HEK293 (cell line): ENCODE measurements at regions not wholly inside any gene's neighbourhood (a gene's known extent, or its start where the extent isn't known, plus 50 kb on each side); places are given as distances from the start of the nearest gene placed in this dataset.

Source experiments
- CTCF ChIA-PET: fragments of 350-600 bp; formaldehyde crosslinking; extraction: SDS; loops from one replicate; lab custom pipeline; 2021; ENCODE audit warnings: antibody characterized with exemption; lab: Yijun Ruan, JAX
- POLR2A ChIA-PET: fragments of 300-600 bp; formaldehyde crosslinking; extraction: SDS; loops from one replicate; lab custom pipeline; 2020; ENCODE audit warnings: antibody characterized with exemption, inconsistent platforms; lab: Yijun Ruan, JAX
- H3K27ac ChIP-seq: fragments of 200-500 bp; sonication (Bioruptor generic); 2 replicates; pipeline ENCODE4 v1.5.1; 2014; ENCODE audit warnings: low read depth, low read length, control low read depth, inconsistent platforms; ENCODE audit errors: extremely low read depth
- H3K36me3 ChIP-seq, 2 experiments: fragments of 200-500 bp in 1 of 2; sonication (Bioruptor generic) in 1 of 2; 1 replicate in 1 of 2; 2 replicates in 1 of 2; pipeline ENCODE4 v1.5.1; 2014 to 2017; ENCODE audit warnings: inconsistent platforms in 2 of 2, low read length in 2 of 2; ENCODE audit not compliant: control insufficient read depth in 2 of 2, insufficient read depth in 1 of 2
- H3K4me1 ChIP-seq: fragments of 200-500 bp; sonication (Bioruptor generic); 2 replicates; pipeline ENCODE4 v1.5.1; 2014; ENCODE audit warnings: mild to moderate bottlenecking, low read length, inconsistent platforms; ENCODE audit not compliant: control insufficient read depth, insufficient read depth
- H3K4me3 ChIP-seq: 2 replicates; pipeline ENCODE4 v1.5.1; 2011; ENCODE audit warnings: low read depth, mild to moderate bottlenecking, control low read depth, low read length, moderate library complexity
- H3K9me3 ChIP-seq: fragments of 200-500 bp; sonication (Bioruptor generic); 2 replicates; pipeline ENCODE4 v1.5.1; 2014; ENCODE audit warnings: low read depth, low read length, inconsistent platforms; ENCODE audit not compliant: control insufficient read depth, insufficient read depth
- CTCF ChIP-seq: fragments of 450-650 bp; formaldehyde crosslinking; IDR thresholded peaks from 2 replicates; pipeline ENCODE4 v1.5.1; 2016; ENCODE audit warnings: missing biosample characterization, missing genetic modification characterization
- GLIS2 ChIP-seq: fragments of 450-650 bp; formaldehyde crosslinking; IDR thresholded peaks from 2 replicates; pipeline ENCODE4 v1.5.1; 2016; ENCODE audit warnings: missing biosample characterization, missing genetic modification characterization
- INSM2 ChIP-seq: fragments of 450-650 bp; formaldehyde crosslinking; IDR thresholded peaks from 2 replicates; pipeline ENCODE4 v1.5.1; 2016; ENCODE audit warnings: missing biosample characterization, missing genetic modification characterization
- KLF1 ChIP-seq: fragments of 450-650 bp; formaldehyde crosslinking; IDR thresholded peaks from 2 replicates; pipeline ENCODE4 v1.5.1; 2016; ENCODE audit warnings: missing biosample characterization, missing genetic modification characterization
- PRDM6 ChIP-seq: fragments of 450-650 bp; formaldehyde crosslinking; IDR thresholded peaks from 2 replicates; pipeline ENCODE4 v1.5.1; 2017; ENCODE audit warnings: missing biosample characterization, missing genetic modification characterization
- REPIN1 ChIP-seq: fragments of 450-650 bp; formaldehyde crosslinking; IDR thresholded peaks from 2 replicates; pipeline ENCODE4 v1.5.1; 2017; ENCODE audit warnings: missing biosample characterization, missing genetic modification characterization, low read depth
- SP7 ChIP-seq: fragments of 450-650 bp; formaldehyde crosslinking; IDR thresholded peaks from 2 replicates; pipeline ENCODE4 v1.5.1; 2016; ENCODE audit warnings: missing biosample characterization, missing genetic modification characterization
- ZBTB6 ChIP-seq: fragments of 450-650 bp; formaldehyde crosslinking; IDR thresholded peaks from 2 replicates; pipeline ENCODE4 v1.5.1; 2017; ENCODE audit warnings: missing biosample characterization, missing genetic modification characterization
- ZBTB7A ChIP-seq: fragments of 450-650 bp; formaldehyde crosslinking; IDR thresholded peaks from 2 replicates; pipeline ENCODE4 v1.5.1; 2016; ENCODE audit warnings: low read depth, missing biosample characterization, missing genetic modification characterization
- ZNF112 ChIP-seq: fragments of 450-650 bp; formaldehyde crosslinking; IDR thresholded peaks from 2 replicates; pipeline ENCODE4 v1.5.0; 2017; ENCODE audit warnings: missing biosample characterization, missing genetic modification characterization
- ZNF16 ChIP-seq: fragments of 450-650 bp; formaldehyde crosslinking; IDR thresholded peaks from 2 replicates; pipeline ENCODE4 v1.5.1; 2016; ENCODE audit warnings: low read depth, missing biosample characterization, missing genetic modification characterization
- ZNF211 ChIP-seq: fragments of 450-650 bp; formaldehyde crosslinking; IDR thresholded peaks from 2 replicates; pipeline ENCODE4 v1.5.1; 2016; ENCODE audit warnings: low read depth, missing biosample characterization, missing genetic modification characterization
- ZNF324 ChIP-seq: fragments of 450-650 bp; formaldehyde crosslinking; IDR thresholded peaks from 2 replicates; pipeline ENCODE4 v1.5.1; 2016; ENCODE audit warnings: missing biosample characterization, missing genetic modification characterization
- ZNF341 ChIP-seq: fragments of 450-650 bp; formaldehyde crosslinking; IDR thresholded peaks from 2 replicates; pipeline ENCODE4; 2016; ENCODE audit warnings: low read depth, missing biosample characterization, missing genetic modification characterization
- ZNF561 ChIP-seq: fragments of 450-650 bp; IDR thresholded peaks from 2 replicates; pipeline ENCODE4 v1.5.1; 2018; ENCODE audit warnings: missing biosample characterization, missing genetic modification characterization, borderline replicate concordance
- ZNF623 ChIP-seq: fragments of 450-650 bp; formaldehyde crosslinking; IDR thresholded peaks from 2 replicates; pipeline ENCODE4 v1.5.1; 2016; ENCODE audit warnings: missing biosample characterization, missing genetic modification characterization
- ZNF76 ChIP-seq: fragments of 450-650 bp; formaldehyde crosslinking; IDR thresholded peaks from 2 replicates; pipeline ENCODE4; 2016; ENCODE audit warnings: low read depth, missing biosample characterization, missing genetic modification characterization, borderline replicate concordance
- ZNF785 ChIP-seq: fragments of 450-650 bp; formaldehyde crosslinking; IDR thresholded peaks from 2 replicates; pipeline ENCODE4 v1.5.1; 2016; ENCODE audit warnings: missing biosample characterization, missing genetic modification characterization
- ZSCAN18 ChIP-seq: fragments of 450-650 bp; formaldehyde crosslinking; IDR thresholded peaks from 2 replicates; pipeline ENCODE4 v1.5.1; 2016; ENCODE audit warnings: missing biosample characterization, missing genetic modification characterization
- ZSCAN30 ChIP-seq: fragments of 450-650 bp; IDR thresholded peaks from 2 replicates; pipeline ENCODE4 v1.5.1; 2018; ENCODE audit warnings: missing biosample characterization, mild to moderate bottlenecking, missing genetic modification characterization, moderate library complexity

GRCh38 chr7:46126675-46127300 lies 205.7 kb upstream of the IGFBP3 start:
- H3K4me1 ChIP-seq: no peaks in the 10 kb centered on the region
- H3K36me3 ChIP-seq: no peaks in the 10 kb centered on the region
- H3K9me3 ChIP-seq: no peaks in the 10 kb centered on the region
- CTCF ChIA-PET: interaction anchor here (0.8 kb wide), 1 partner anchor 243 kb away, joined by 3 read pairs; no protein-coding TSS in a partner anchor
- no peak overlapping the region for H3K4me3 ChIP-seq
- no peak overlapping the region for H3K27ac ChIP-seq
- no peak for TF ChIP-seq ZNF112 (tag by site-specific recombination)
- TF ChIP-seq ZNF341 (tag by site-specific recombination): no peak
- TF ChIP-seq ZNF211 (tag by site-specific recombination): no peak
- TF ChIP-seq GLIS2 (tag by site-specific recombination): no peak
- POLR2A ChIA-PET: no interaction called here

- POLR2A ChIA-PET: no interaction called here
Measured at GRCh38 chr7:46123756-46124343, 202.8 kb upstream of the IGFBP3 start.

GRCh38 chr7:46115410-46115809 lies 194.3 kb upstream of the IGFBP3 start:
- H3K4me1 ChIP-seq: no peaks in the 10 kb centered on the region
- no peaks in the 10 kb centered on the region for H3K9me3 ChIP-seq
- no peaks in the 10 kb centered on the region for H3K36me3 ChIP-seq
- no peak overlapping the region for H3K4me3 ChIP-seq
- CTCF ChIA-PET: interaction anchor here (0.7 kb wide), 2 partner anchors 192 to 956 kb away, joined by 3 read pairs; no protein-coding TSS in a partner anchor
- H3K27ac ChIP-seq: no peak overlapping the region
- POLR2A ChIA-PET: no interaction called here
- TF ChIP-seq ZBTB6 (tag by site-specific recombination) (no peak), ZNF16 (no peak), KLF1 (tag by site-specific recombination) (no peak), ZSCAN18 (tag by site-specific recombination) (no peak), REPIN1 (tag by site-specific recombination) (no peak), PRDM6 (tag by site-specific recombination) (no peak), ZNF324 (tag by site-specific recombination) (no peak), SP7 (tag by site-specific recombination) (no peak)

More at GRCh38 chr7:46123756-46124343, 202.8 kb upstream of the IGFBP3 start:
- Histone ChIP-seq H3K4me1 (no peaks in the 10 kb centered on the region), H3K36me3 (no peaks in the 10 kb centered on the region), H3K4me3 (no peak overlapping the region), H3K27ac (no peak overlapping the region), H3K9me3 (no peaks in the 10 kb centered on the region)
- CTCF ChIA-PET: interaction anchor here (0.5 to 0.7 kb wide), 2 partner anchors 229 to 845 kb away, joined by 3 read pairs; no protein-coding TSS in a partner anchor
- no peak for TF ChIP-seq ZBTB7A (tag by site-specific recombination)
- TF ChIP-seq ZNF76 (tag by site-specific recombination): no peak
- TF ChIP-seq ZNF785 (tag by site-specific recombination): no peak
- no peak for TF ChIP-seq ZSCAN30 (tag by site-specific recombination)
- no peak for TF ChIP-seq INSM2 (tag by site-specific recombination)
- no peak for TF ChIP-seq ZNF623 (tag by site-specific recombination)
- TF ChIP-seq ZNF561 (tag by site-specific recombination): no peak
- no peak for TF ChIP-seq CTCF (tag by site-specific recombination)
